H9 (cell line): ENCODE measurements at regions not wholly inside any gene's neighbourhood (a gene's known extent, or its start where the extent isn't known, plus 50 kb on each side); places are given as distances from the start of the nearest gene placed in this dataset.

Experiments used
- DNase-seq: peaks from one replicate; pipeline ENCODE4 v3.0.0-alpha.2; 2017
- H2AFZ ChIP-seq: one replicate; pipeline ENCODE4 v1.6.1; 2013; ENCODE audit warnings: mild to moderate bottlenecking, low read length, control low read depth, moderate library complexity
- H2AK5ac ChIP-seq: 2 replicates; pipeline ENCODE4 v1.6.1; 2013; ENCODE audit warnings: low read length, control low read depth, mixed read lengths; ENCODE audit not compliant: insufficient read length
- H2BK120ac ChIP-seq: one replicate; pipeline ENCODE4 v1.6.1; 2013; ENCODE audit warnings: low read depth, mild to moderate bottlenecking, low read length, control low read depth, inconsistent platforms; ENCODE audit not compliant: poor library complexity, severe bottlenecking
- H2BK12ac ChIP-seq: 2 replicates; pipeline ENCODE4 v1.6.1; 2013; ENCODE audit warnings: low read length, control low read depth, mixed read lengths, low read depth; ENCODE audit not compliant: insufficient read length
- H2BK15ac ChIP-seq: 2 replicates; pipeline ENCODE4 v1.6.1; 2013; ENCODE audit warnings: low read depth, low read length, control low read depth
- H2BK20ac ChIP-seq: one replicate; pipeline ENCODE4 v1.6.1; 2013; ENCODE audit warnings: low read depth, mild to moderate bottlenecking, low read length, control low read depth, inconsistent platforms; ENCODE audit not compliant: poor library complexity, severe bottlenecking
- H2BK5ac ChIP-seq: 2 replicates; pipeline ENCODE4 v1.6.1; 2013; ENCODE audit warnings: low read length, control low read depth, mixed read lengths; ENCODE audit not compliant: insufficient read length
- H3K14ac ChIP-seq: 2 replicates; pipeline ENCODE4 v1.6.1; 2013; ENCODE audit warnings: low read length, control low read depth; ENCODE audit not compliant: insufficient read depth
- H3K18ac ChIP-seq: 2 replicates; pipeline ENCODE4 v1.6.1; 2013; ENCODE audit warnings: low read depth, mild to moderate bottlenecking, mixed read lengths, low read length, control low read depth; ENCODE audit not compliant: insufficient read length
- H3K23ac ChIP-seq: 2 replicates; pipeline ENCODE4 v1.6.1; 2013; ENCODE audit warnings: low read length, control low read depth, mixed read lengths, low read depth; ENCODE audit not compliant: insufficient read length
- H3K23me2 ChIP-seq: 2 replicates; pipeline ENCODE4 v1.6.1; 2013; ENCODE audit warnings: low read depth, mild to moderate bottlenecking, mixed read lengths, low read length, control low read depth; ENCODE audit not compliant: insufficient read length, poor library complexity, severe bottlenecking
- H3K27ac ChIP-seq: 2 replicates; pipeline ENCODE4 v1.5.1; 2013; ENCODE audit warnings: low read length, control low read depth, mixed read lengths, low read depth; ENCODE audit not compliant: insufficient read length
- H3K27me3 ChIP-seq: 2 replicates; pipeline ENCODE4 v1.6.1; 2013; ENCODE audit warnings: low read length, control low read depth, inconsistent platforms; ENCODE audit not compliant: insufficient read depth
- H3K4ac ChIP-seq: 2 replicates; pipeline ENCODE4 v1.6.1; 2013; ENCODE audit warnings: low read depth, mild to moderate bottlenecking, control low read depth, inconsistent platforms, low read length, moderate library complexity
- H3K4me1 ChIP-seq: 2 replicates; pipeline ENCODE4 v1.6.1; 2013; ENCODE audit warnings: low read length, control low read depth, inconsistent platforms; ENCODE audit not compliant: insufficient read depth
- H3K4me2 ChIP-seq: 2 replicates; pipeline ENCODE4 v1.6.1; 2013; ENCODE audit warnings: low read length, control low read depth, mixed read lengths; ENCODE audit not compliant: insufficient read length, insufficient read depth
- H3K56ac ChIP-seq: 2 replicates; pipeline ENCODE4 v1.6.1; 2013; ENCODE audit warnings: low read depth, mild to moderate bottlenecking, mixed read lengths, low read length, control low read depth; ENCODE audit not compliant: insufficient read length
- H3K79me1 ChIP-seq: 2 replicates; pipeline ENCODE4 v1.6.1; 2013; ENCODE audit warnings: low read depth, mild to moderate bottlenecking, moderate library complexity, low read length, control low read depth, inconsistent platforms; ENCODE audit not compliant: insufficient read depth, poor library complexity, severe bottlenecking
- H3K79me2 ChIP-seq: 2 replicates; pipeline ENCODE4 v1.6.1; 2013; ENCODE audit warnings: low read length, control low read depth, inconsistent platforms; ENCODE audit not compliant: insufficient read depth
- H3K9ac ChIP-seq: 2 replicates; pipeline ENCODE4 v1.6.1; 2013; ENCODE audit warnings: low read length, control low read depth, mixed read lengths; ENCODE audit not compliant: insufficient read length; ENCODE audit errors: extremely low read depth
- H3K9me3 ChIP-seq: one replicate; pipeline ENCODE4 v1.6.1; 2013; ENCODE audit warnings: low read depth, low read length, inconsistent platforms; ENCODE audit not compliant: control insufficient read depth
- H3T11ph ChIP-seq: one replicate; pipeline ENCODE4 v1.6.1; 2013; ENCODE audit warnings: mild to moderate bottlenecking, low read length, control low read depth, inconsistent platforms
- H4K20me1 ChIP-seq: one replicate; pipeline ENCODE4 v1.6.1; 2013; ENCODE audit not compliant: control insufficient read depth, insufficient read length, insufficient read depth
- H4K5ac ChIP-seq: 2 replicates; pipeline ENCODE4 v1.6.1; 2013; ENCODE audit warnings: low read depth, mild to moderate bottlenecking, mixed read lengths, low read length, control low read depth; ENCODE audit not compliant: insufficient read length
- H4K8ac ChIP-seq: replicated peaks from 2 replicates; pipeline ENCODE4 v1.6.1; 2013; ENCODE audit warnings: low read length, control low read depth, mixed read lengths, low read depth; ENCODE audit not compliant: insufficient read length
- H4K91ac ChIP-seq: 2 replicates; pipeline ENCODE4 v1.6.1; 2013; ENCODE audit warnings: low read depth, mild to moderate bottlenecking, moderate library complexity, mixed read lengths, low read length, control low read depth; ENCODE audit not compliant: insufficient read length
- H3K27ac Mint-ChIP-seq, 3 experiments: 2 replicates in 2 of 3; 3 replicates in 1 of 3; pipeline ENCODE4 v1.8.0; 2020 to 2021; ENCODE audit warnings: mixed read lengths in 3 of 3, mild to moderate bottlenecking in 1 of 3, moderate library complexity in 1 of 3
- H3K27me3 Mint-ChIP-seq: 2 replicates; pipeline ENCODE4 v1.8.0; 2021; ENCODE audit warnings: low read depth, mild to moderate bottlenecking, moderate library complexity, mixed read lengths
- H3K36me3 Mint-ChIP-seq, 3 experiments: 2 replicates in 2 of 3; 3 replicates in 1 of 3; pipeline ENCODE4 v1.8.0; 2020 to 2021; ENCODE audit warnings: low read depth in 3 of 3, mixed read lengths in 3 of 3; ENCODE audit not compliant: insufficient read depth in 1 of 3
- H3K4me1 Mint-ChIP-seq, 2 experiments: 2 replicates each; pipeline ENCODE4 v1.8.0; 2020; ENCODE audit warnings: mixed read lengths in 2 of 2
- H3K4me3 Mint-ChIP-seq, 2 experiments: 2 replicates in 1 of 2; 3 replicates in 1 of 2; pipeline ENCODE4 v1.8.0; 2020 to 2021; ENCODE audit warnings: mild to moderate bottlenecking in 2 of 2, mixed read lengths in 2 of 2, moderate library complexity in 1 of 2
- H3K9me3 Mint-ChIP-seq, 2 experiments: 2 replicates in 1 of 2; 3 replicates in 1 of 2; pipeline ENCODE4 v1.8.0; 2020; ENCODE audit warnings: mild to moderate bottlenecking in 2 of 2, mixed read lengths in 2 of 2, moderate library complexity in 1 of 2
- WGBS: extraction: QIAGEN DNeasy Blood & Tissue Kit; methylation state at CpG from one replicate; pipeline ENCODE4 v1.1.7; 2013; ENCODE audit warnings: missing lambda C conversion rate, low lambda C conversion rate, mixed read lengths; ENCODE audit not compliant: insufficient read length; ENCODE audit errors: extremely low coverage; 5-methylcytosine and 5-hydroxymethylcytosine counted together
- TF ChIP-seq, protein P1 (sequence below): fragments of 200-600 bp; sonication (generic); conservative IDR thresholded peaks from 3 replicates; pipeline ENCODE4 v1.8.0; 2021; ENCODE audit warnings: antibody characterized with exemption, mild to moderate bottlenecking

- Histone ChIP-seq H3K27me3 (no peaks in the 10 kb centered on the region), H3K23ac (no peak overlapping the region), H2BK5ac (no peak overlapping the region), H4K8ac (no peak overlapping the region), H4K5ac (no peak overlapping the region), H2AFZ (no peak overlapping the region), H3K79me1 (no peaks in the 10 kb centered on the region), H2BK15ac (no peak overlapping the region), H2BK20ac (no peak overlapping the region), H3K4ac (no peak overlapping the region), H2BK120ac (no peak overlapping the region), H3K79me2 (no peaks in the 10 kb centered on the region), H3K56ac (no peak overlapping the region), H4K91ac (no peak overlapping the region), H3K27ac (no peak overlapping the region), H3K4me2 (no peak overlapping the region), H4K20me1 (no peaks in the 10 kb centered on the region), H3K9ac (no peak overlapping the region), H2BK12ac (no peak overlapping the region), H3K9me3 (no peaks in the 10 kb centered on the region), H3K4me1 (no peaks in the 10 kb centered on the region), H3K14ac (no peak overlapping the region), H3K18ac (no peak overlapping the region), H3K23me2 (no peaks in the 10 kb centered on the region), H2AK5ac (no peak overlapping the region), H3T11ph (no peak overlapping the region)
- no peaks in the 10 kb centered on the region for H3K36me3 Mint-ChIP-seq
- no CpG with 5 or more reads among the region's 5 CpGs for WGBS
- no peak for DNase-seq
- TF ChIP-seq, protein P1, sequence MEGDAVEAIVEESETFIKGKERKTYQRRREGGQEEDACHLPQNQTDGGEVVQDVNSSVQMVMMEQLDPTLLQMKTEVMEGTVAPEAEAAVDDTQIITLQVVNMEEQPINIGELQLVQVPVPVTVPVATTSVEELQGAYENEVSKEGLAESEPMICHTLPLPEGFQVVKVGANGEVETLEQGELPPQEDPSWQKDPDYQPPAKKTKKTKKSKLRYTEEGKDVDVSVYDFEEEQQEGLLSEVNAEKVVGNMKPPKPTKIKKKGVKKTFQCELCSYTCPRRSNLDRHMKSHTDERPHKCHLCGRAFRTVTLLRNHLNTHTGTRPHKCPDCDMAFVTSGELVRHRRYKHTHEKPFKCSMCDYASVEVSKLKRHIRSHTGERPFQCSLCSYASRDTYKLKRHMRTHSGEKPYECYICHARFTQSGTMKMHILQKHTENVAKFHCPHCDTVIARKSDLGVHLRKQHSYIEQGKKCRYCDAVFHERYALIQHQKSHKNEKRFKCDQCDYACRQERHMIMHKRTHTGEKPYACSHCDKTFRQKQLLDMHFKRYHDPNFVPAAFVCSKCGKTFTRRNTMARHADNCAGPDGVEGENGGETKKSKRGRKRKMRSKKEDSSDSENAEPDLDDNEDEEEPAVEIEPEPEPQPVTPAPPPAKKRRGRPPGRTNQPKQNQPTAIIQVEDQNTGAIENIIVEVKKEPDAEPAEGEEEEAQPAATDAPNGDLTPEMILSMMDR: no peak
- H3K27ac Mint-ChIP-seq: no peak overlapping the region
- H3K4me1 Mint-ChIP-seq: no peaks in the 10 kb centered on the region
- H3K9me3 Mint-ChIP-seq: no peaks in the 10 kb centered on the region; a peak in 1 of 5 replicates
- H3K27me3 Mint-ChIP-seq: no peaks in the 10 kb centered on the region; the same call in 1 of the 2 replicates
- no peak overlapping the region for H3K4me3 Mint-ChIP-seq
Observed at GRCh38 chr5:112653638-112654205, 84.0 kb upstream of the APC start.
